Omental fat pad (tissue), 3 donors: ENCODE measurements at regions not wholly inside any gene's neighbourhood (a gene's known extent, or its start where the extent isn't known, plus 50 kb on each side); places are given as distances from the start of the nearest gene placed in this dataset.

Experiments used
- ATAC-seq: fragments of 150-250 bp; one replicate; pipeline ENCODE4 v1.9.1; 2016; ENCODE audit warnings: mild to moderate bottlenecking, moderate library complexity; ENCODE audit not compliant: low FRiP score
- DNase-seq: peaks from one replicate; pipeline ENCODE4 v3.0.0-alpha.2; 2019; ENCODE audit warnings: low spot score
- TF ChIP-seq, protein P1 (sequence below), 3 donors: fragments of 450-650 bp; IDR thresholded peaks; one replicate each; pipeline ENCODE4 v1.5.1; 2016 to 2017; ENCODE audit warnings: antibody characterized with exemption in 3 of 3, mild to moderate bottlenecking in 3 of 3, moderate library complexity in 2 of 3

GRCh38 chr18:30765247-30765646 is 277.3 kb downstream of the DSC3 start:
- DNase-seq (no peak), ATAC-seq (no peak)
- TF ChIP-seq, protein P1, sequence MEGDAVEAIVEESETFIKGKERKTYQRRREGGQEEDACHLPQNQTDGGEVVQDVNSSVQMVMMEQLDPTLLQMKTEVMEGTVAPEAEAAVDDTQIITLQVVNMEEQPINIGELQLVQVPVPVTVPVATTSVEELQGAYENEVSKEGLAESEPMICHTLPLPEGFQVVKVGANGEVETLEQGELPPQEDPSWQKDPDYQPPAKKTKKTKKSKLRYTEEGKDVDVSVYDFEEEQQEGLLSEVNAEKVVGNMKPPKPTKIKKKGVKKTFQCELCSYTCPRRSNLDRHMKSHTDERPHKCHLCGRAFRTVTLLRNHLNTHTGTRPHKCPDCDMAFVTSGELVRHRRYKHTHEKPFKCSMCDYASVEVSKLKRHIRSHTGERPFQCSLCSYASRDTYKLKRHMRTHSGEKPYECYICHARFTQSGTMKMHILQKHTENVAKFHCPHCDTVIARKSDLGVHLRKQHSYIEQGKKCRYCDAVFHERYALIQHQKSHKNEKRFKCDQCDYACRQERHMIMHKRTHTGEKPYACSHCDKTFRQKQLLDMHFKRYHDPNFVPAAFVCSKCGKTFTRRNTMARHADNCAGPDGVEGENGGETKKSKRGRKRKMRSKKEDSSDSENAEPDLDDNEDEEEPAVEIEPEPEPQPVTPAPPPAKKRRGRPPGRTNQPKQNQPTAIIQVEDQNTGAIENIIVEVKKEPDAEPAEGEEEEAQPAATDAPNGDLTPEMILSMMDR (IDR thresholded peaks at IDR 0.05), result no peak

DNA sequence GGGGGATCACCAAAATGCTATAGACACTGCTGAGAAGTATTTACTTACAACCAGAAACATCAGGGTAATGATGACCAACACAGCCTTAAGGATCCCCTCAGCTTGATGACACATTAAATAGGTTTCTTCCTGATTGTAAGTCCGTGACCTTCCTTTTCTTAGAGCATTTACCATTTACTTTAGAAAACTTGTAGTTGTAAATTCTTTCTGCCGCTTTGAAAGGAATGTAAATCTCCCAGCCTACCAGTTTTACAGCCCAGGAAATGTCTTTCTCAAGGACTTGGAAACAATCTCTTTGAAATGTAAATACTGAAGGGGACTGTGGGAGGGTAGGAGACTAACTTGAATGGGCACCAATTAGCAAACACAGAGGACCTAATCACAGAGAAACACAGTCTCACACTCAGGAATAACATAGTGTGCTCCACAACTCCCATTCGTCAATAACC is 278.6 kb downstream of the DSC3 start:
- no peak for DNase-seq
- ATAC-seq, result no peak
- TF ChIP-seq, protein P1 (IDR thresholded peaks at IDR 0.05), result no peak

- ATAC-seq, result no peak
- TF ChIP-seq, protein P1 (IDR thresholded peaks at IDR 0.05), result no peak
- DNase-seq, result no peak
These were observed 287.7 kb downstream of the DSC3 start for GRCh38 chr18:30754846-30755245.

- TF ChIP-seq, protein P1 (IDR thresholded peaks at IDR 0.05), result no peak
- no peak for ATAC-seq
These were observed 294.0 kb downstream of the DSC3 start for GRCh38 chr18:30748541-30748940.

DNA sequence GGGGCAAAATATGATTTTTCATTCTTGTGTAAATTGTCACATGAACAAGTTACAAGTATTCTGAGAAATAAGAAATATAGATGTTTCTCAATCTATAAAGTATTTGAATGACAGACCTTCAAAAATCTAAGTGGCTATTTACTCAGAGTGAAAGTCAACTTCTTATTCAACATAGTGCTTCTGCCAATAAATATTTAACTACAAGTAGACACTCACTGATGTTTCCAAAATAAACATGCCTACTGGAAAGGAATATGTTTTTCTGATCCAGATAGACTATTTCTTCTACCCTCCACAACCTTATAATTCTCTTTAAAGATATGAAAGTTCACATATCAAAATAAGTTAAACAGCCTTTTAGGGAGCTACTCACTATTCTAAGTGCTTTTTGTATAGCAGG is 296.3 kb downstream of the DSC3 start:
- TF ChIP-seq, protein P1 (IDR thresholded peaks at IDR 0.05), result no peak
- no peak for ATAC-seq
- no peak for DNase-seq

More at GRCh38 chr18:30748541-30748940, 294.0 kb downstream of the DSC3 start:
- DNase-seq, result no peak

DNA sequence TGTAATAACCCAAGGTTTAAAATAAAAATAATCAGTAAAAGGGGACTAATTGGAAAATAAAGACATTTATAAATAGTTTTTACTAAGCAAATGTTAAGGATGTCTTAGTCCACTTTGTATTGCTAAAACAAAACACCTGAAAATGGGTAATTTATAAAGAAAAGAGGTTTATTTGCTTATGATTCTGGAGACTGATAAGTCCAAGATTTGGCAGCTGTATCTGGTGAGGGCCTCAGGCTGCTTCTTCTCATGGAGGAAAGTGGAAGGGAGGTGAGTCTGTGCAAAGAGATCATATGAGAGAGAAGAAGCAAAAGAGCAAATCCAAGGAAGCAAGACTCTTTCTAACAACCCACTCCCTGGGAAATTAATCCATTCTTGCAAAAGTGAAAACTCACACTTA is 299.5 kb downstream of the DSC3 start:
- DNase-seq, result no peak

DNA sequence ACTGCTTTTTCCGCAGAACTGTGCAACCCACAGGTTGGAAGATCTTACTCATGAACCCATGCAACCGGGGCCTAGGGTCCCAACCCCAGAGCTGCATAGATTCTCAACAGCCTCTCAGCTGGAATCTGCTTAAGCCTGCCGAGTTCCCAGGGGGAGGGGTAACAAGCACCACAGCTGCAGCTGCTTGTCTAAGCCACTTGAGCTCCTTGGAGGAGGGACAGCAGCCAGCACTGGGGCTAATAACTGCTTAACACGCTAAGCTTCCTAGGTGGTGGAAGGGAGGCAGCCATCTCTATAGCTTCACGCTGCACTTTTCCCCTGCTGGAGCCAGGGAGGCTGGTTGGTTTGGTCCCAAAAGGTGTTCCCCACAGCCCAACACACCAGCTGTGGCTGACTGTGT is 311.6 kb downstream of the DSC3 start:
- ATAC-seq (no peak), DNase-seq (no peak)
- TF ChIP-seq, protein P1 (IDR thresholded peaks at IDR 0.05), result no peak

More for the DNA sequence above, 299.5 kb downstream of the DSC3 start:
- TF ChIP-seq, protein P1 (IDR thresholded peaks at IDR 0.05), result no peak
- ATAC-seq, result no peak
